ENCODE measurements at regions not wholly inside any gene's neighbourhood (a gene's known extent, or its start where the extent isn't known, plus 50 kb on each side); places are given as distances from the start of the nearest gene placed in this dataset.

DNA sequence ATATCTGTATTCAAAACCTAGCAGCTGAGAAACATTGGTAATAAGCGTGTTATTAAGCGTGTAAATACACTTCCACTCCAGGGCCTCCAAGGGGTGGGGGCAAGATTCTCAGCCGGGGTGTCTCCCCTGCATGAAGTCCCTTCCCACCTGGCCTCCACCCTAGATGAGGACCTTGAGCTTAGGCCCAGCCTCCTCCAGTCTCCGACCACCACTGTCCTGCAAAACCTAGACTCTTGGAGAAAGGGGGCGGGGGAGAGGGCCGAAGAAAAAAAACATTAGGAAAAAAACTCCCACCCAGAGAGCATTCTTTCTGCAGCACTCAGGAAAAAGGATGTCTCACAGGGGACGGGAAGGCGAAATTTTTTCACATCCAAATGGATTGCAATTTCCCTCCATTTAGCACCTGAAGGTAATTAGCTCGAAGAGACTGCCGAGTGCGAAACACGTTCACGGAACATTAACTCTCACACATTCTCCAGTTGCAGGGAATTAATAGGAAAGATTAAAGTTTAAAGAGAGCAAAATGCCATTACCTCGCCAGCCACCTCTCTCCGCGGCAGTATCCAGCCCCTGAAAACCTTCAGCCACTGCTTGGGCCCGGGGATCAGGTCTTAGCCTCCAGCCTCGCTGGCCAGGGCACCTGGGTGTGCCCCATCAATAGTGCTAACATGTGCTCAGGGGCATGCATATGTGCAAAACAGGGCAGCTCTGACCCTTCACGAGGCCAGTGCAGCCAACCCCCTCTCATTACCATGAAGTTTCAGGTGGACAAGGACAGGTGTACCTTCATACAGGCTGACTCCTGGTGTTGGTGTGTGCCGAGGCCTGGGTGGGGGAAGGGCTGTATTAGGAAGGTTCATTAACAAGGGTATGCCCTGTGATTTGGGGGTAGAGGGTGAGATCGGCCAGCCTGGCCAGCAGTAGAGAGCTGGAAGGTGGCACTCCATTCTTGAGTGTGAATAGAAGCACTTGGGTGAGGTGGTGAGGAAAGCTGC is 77.2 kb downstream of the HIF1AN start:
- intact Hi-C loops (cut with DNase I), result no loop called here
- peak; percentile 63 for DNase-seq (ENCODE audit: low spot score)

DNA sequence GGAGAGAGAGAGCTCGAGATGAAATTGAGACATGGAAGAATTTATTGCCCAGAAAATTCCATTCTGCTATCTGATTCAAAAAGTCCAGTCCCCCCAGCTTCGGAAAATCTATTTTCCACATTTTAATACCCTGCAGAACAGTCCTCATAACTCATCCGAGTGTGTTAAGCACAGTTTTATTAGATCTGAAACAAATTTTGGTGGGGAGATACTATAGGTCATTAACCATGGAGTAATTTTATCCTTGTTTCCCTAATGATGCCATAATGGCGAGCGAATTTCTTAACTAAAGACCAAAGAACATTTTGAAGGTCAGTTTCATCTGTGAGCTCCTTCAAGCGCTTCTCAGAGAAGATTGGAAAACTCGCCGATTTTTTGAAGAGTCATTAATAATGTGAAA is 78.1 kb downstream of the HIF1AN start:
- intact Hi-C loops (cut with DNase I), result no loop called here
- no peak for DNase-seq (ENCODE audit: low spot score)

DNA sequence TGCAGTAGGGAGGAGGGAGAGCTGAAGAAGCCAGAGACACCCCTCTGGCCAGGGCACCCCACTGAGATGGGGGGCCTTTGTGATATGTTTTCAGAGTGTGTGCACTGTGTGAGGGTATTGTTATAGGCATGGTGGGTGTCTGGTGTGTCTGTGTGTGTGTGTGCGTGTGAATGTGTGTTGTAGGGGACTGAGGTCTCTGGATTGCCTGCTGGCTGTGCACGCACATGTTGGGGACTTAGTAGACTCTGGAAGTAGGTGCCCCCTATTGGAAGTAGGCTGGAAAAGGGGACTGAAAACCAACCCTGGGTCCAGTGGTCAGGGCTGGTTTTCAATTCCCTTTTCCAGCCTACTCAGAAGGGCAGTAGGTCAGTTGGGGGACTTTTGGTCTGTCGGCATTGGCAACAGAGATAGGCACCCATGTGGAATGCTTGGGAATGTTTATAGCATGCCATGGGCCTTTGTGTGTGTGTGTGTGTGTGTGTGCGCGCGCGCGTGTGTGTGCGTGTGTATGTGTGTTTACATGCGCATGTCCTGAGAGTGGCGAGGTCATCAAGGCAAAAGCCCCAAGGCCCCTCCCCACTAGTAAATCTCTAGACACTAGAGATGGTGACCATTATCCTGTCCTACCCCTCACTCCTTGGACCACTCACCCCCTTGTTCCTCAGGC is 78.8 kb downstream of the HIF1AN start:
- peak; percentile 9 for DNase-seq (ENCODE audit: low spot score)
- intact Hi-C loops (cut with DNase I), result no loop called here

DNA sequence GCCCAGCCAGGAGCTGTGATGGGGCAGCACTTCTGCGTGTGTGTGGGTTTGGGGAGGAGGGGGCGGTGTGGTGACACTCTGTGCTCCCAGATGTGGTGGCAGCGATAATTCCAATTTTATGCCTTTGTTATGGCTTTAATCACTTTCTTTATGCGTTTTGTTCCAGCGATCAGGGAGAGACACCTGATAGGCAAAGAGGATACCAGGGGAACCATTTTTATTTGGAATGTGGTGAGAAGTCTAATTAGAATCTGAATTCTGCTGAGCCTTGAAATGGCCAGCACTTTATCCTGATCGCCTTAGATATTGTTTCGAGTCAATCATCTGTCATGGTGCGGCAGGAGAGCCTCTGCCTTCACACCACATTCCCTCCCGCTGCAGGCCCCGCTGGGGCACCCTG is 79.5 kb downstream of the HIF1AN start:
- intact Hi-C loops (cut with DNase I), result no loop called here
- no peak for DNase-seq (ENCODE audit: low spot score)

DNA sequence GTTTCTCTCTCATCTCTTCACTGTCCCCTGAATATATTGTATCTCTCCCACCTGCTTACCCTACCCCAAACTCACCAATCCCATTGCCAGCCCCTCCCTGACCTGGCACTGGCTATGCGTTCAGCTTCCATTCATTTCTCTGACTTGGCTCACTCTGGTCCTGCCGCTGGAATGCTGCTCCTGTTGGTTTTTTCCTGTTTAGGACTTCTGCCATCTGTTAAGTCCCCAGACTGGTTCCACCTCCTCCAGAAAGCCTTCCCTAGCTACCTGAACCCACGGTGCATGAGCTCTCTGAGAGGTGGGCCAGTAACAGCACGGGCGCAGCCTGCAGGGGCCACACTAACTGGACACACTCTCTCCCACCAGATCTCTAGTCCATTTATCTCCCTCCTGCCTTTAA is 80.2 kb downstream of the HIF1AN start:
- intact Hi-C loops (cut with DNase I), result no loop called here

DNA sequence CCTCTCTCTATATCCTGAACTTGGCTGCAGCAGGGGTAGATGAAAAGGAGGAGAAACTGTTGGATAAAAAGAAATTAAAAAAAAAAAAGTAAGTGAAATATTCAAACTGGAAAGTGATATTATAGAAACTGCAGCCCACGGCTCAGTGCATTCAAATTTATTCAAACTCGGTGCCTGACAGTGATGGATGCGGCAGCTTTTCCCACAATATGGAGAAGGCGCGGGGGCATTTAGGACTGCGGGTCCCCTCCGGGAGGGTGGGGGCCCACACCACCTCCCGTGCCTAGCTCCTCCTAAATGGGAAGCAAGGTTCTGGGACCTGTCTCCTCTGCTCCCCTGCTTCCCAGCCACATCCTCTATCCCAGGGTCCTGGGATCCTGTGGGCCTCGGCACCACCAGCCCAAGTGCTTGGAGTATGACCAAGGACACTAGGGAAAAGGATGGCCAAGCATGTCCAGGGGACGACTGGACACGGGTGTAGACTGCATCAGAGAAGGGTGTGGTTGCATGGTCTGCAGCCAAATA is 82.4 kb downstream of the HIF1AN start:
- intact Hi-C loops (cut with DNase I), result no loop called here
- peak; percentile 35 for DNase-seq (ENCODE audit: low spot score)

More for the DNA sequence above, 80.2 kb downstream of the HIF1AN start:
- peak; percentile 14 for DNase-seq (ENCODE audit: low spot score)

DNA sequence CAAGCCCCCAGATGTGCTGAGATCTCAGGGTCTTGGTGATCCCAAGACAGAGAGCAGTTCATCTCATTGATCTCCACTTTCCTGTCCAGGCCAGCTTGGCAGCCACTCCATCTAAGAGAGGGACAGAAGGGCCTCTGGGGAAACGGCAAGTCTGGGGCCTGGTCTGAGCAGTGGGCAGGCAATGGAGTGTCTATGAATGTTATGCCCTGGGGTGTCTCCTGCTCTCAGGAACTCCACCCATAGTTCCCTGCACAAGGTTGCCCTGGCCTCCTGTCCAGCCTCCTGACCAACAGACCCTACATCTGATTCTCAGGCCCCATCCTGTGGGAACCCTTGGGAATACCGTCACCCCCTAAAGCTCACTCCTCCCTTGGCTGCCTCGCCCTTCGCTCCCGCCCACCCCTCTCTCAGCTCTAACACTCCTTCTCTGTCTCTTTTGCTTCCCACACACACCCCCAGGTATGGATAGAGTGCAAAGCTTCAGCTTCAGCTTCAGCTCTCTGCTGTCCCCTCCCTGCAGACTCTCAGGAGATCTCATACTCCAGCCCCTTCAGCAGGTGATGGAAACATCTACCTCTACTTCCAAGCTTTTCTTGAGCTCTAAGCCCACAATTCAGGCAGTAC is 83.0 kb downstream of the HIF1AN start:
- intact Hi-C loops (cut with DNase I), result no loop called here
- peak; percentile 69 for DNase-seq (ENCODE audit: low spot score)

DNA sequence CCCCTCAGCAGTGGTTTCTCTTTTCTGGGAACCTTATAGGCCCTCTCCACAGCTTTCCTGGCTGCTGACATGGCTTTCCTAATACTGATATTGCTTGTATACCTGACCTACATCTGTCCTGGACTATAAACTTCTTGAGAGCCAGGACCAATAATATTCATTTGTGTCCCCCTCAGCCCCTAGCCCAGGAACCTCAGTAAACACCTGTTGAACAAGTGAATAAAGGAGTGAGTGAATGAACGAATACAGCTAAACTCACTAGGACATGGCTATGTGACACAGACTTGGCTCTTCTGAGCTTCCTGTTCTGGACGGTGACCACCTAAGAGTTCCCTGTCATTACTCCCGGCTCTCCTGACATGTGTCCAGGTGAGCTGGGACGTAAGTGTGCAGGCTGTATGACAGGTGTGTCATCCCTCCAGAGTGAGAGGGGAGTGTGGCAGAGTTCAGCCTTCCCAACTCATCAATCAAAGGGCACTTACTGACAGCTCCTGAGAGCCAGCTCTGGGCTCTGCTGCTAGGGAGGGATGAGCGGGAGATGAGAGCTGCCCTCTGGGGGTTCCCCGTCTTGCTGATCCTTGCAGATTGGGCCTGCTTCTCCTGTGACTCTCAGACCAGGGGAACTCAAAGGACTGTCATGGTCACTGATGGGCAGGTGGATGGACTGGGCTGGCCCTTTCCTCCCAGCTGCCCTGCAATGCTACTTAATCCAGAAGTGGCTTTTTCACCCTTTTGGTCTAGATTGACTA is 84.5 kb downstream of the HIF1AN start:
- peak; percentile 19 for DNase-seq (ENCODE audit: low spot score)
- intact Hi-C loops (cut with DNase I), result no loop called here

DNA sequence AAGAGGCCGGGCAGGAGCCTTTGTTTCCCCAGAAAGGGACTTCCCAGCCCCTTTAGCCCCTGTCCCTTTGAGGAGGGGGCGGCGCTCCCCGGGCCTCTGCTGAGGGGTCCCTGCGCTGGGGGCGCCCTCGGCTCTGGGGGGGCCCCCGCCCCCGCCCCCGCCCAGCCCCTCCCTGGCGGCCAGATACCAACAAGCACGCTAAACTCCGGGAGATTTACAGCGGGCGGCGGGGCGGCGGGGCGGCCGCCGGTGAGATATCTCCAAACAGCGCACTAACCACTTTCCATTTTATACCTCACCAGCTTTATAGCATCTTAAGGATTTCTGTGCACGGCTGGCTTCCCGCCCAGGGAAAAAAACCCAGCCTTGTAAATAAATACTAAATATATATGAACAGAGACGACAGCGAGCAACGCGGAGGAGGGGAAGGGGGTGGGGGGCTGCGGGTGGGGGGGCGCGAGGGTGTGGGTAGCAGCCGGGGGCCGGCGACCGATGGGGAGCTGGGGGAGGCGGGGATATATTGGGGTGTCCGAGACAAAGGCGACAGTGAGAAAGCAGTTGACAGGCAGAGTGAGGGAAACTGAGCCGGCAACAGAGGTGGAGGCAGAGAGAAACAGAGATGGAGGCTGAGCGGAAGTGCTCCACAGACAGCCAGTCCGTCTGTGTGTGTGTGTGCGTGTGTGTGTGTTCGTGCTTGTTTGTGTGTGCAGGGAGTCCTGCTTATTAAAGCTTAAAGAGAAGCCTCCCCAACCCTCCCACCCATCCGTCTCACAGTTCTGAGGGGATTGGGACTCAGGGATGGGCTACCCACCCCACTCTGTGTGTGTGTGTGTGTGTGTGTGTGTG is 85.8 kb downstream of the HIF1AN start:
- intact Hi-C loops (cut with DNase I), result no loop called here
- DNase-seq (ENCODE audit: low spot score), result no peak

DNA sequence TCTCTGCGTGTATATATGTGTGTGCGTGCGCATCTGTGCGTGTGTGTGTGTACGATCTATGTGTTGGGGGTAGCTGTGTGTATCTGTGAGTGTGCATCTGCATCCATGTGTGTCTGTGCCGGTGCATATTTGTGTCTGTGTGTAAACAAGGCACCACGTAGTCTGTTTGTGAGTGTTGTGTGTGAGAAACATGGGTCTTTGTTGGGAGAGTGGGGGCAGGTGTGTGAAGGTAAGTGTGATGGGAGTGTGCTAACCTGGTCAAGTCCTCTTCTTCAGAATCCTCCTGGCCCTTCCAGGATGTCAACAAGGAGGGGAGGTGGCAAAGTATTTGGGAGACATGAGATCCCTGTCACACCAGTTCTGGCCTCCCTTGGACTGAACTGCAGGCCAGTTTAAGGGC is 87.2 kb downstream of the HIF1AN start:
- no peak for DNase-seq (ENCODE audit: low spot score)
- intact Hi-C loops (cut with DNase I), result no loop called here

DNA sequence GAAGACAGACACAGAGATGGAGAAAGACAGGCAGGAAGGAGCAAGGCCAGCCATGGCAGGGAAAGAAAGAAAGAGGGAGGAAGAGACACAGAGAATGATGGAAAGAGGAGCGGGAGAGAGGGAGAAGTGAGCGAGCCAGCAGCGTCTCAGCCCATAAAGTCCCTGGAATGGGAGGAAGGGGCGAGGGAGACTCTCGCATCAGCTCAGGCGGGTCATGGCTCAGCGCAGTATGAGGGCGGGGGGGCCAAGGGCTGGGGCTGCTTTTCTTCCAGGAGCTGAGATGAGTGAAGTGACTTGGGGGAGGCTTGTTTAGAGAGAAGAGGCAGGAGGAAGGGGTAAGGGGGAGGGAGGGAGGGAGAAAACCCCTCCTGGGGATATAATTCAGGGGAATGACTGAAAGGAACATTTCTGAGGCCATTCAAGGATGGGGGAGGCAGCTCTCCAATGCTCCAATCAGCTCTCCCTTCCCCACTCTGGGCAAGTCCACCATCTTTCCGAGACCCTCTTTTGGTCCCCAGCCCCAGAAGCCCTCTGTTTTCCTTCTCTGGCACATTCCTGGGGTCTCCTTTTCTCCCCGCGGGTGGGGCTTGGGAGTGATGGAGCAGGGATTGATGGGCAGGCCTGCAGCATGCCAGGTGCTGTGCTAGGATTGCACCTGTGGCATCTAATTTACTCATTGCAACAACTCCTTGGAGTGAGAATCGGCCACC is 87.9 kb downstream of the HIF1AN start:
- no peak for DNase-seq (ENCODE audit: low spot score)
- intact Hi-C loops (cut with DNase I), result no loop called here

DNA sequence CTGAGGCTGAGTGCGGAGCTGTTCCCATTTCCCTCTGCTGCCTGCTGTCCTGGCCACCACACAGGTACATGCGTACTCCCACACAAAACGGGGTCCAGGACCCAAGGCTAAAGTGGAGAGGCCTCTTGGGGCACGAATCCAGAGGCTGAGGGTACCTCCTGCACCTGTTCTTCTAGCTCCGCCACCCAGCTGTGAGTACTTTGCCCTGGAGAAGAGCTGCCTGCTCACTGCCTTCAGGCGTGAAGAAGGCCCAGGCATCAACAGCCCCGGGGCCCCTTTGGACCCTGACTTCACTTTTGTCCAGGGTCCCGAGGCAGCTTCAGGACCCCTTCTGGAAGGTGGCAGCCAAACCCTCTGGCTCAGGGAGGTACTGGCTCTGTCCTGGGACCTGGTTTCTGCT is 88.6 kb downstream of the HIF1AN start:
- intact Hi-C loops (cut with DNase I), result no loop called here
- no peak for DNase-seq (ENCODE audit: low spot score)

DNA sequence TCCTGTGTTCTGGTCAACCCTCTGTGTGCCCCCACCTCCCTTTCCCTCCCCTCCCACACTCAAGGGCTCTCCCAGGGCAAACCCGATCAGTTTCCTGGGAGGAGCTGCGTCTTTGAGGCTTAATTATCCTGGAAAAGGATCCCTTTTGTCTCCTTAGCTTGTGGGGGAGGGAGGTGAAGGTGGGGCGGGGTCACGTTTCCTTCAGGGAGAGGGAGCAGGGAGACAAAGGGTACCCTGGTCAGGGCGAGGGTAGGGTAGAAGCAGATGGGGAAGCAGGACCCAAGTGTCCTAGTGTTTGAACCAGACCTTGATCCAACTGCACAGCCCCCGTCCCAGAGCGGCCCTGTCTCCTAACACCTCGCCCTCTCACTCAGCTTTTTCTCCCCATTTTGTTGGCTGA is 90.1 kb downstream of the HIF1AN start:
- intact Hi-C loops (cut with DNase I), result no loop called here
- no peak for DNase-seq (ENCODE audit: low spot score)

DNA sequence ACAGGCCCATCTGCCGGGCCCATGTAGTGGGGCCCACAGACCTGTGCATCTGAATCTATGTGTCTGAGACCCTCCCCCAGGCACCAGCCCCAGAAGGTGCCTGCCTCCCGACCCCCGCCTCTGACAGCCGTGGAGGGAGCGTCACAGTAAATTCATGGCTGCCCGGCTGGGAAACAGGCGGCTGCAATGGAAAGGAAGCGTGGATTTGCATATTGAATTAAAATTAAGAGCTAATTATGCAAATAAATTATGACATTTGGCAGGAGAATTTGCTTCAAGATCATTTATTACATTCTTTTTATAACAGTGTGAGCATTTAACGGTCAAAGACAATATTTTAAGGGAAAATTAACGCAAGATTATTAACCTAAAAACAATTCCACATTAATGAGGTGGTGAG is 92.3 kb downstream of the HIF1AN start:
- no peak for DNase-seq (ENCODE audit: low spot score)
- intact Hi-C loops (cut with DNase I), result no loop called here

DNA sequence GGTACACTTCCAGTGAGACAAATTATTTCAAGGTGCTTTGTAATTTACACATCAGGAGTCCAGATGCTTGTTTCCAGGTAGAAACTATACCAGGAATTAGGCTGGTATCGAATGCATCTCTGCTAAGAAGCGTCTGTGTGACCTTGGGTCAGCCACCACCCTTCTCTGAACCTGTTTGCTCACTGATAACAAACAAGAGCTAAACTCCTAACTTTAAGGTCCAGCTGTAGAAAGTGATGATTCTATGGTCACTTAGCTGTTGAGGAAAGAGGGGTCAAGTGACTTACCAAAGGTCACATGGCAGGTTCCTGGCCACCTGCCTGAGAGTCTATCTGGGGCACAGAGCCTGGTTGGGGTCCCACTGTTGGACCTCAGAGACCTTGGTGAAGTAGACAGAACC is 95.4 kb downstream of the HIF1AN start:
- intact Hi-C loops (cut with DNase I), result no loop called here
- no peak for DNase-seq (ENCODE audit: low spot score)

DNA sequence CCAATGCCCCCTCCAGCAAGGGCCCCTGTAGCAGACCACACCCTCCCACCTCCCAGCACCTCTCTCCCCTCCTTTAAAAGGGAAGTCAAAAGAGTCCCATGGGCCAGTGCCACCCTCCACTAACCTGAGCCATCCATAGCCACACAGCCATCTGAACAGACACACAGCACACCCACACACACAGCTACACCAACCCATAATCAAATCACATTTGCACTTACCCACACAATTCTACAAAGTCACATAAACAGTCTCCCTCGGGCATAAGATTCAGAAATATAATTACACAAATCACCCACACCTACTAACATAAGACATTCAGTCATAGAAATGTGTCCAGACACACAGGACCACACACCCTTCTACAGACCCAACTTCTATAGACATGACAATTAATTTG is 96.3 kb downstream of the HIF1AN start:
- intact Hi-C loops (cut with DNase I), result no loop called here
- no peak for DNase-seq (ENCODE audit: low spot score)

DNA sequence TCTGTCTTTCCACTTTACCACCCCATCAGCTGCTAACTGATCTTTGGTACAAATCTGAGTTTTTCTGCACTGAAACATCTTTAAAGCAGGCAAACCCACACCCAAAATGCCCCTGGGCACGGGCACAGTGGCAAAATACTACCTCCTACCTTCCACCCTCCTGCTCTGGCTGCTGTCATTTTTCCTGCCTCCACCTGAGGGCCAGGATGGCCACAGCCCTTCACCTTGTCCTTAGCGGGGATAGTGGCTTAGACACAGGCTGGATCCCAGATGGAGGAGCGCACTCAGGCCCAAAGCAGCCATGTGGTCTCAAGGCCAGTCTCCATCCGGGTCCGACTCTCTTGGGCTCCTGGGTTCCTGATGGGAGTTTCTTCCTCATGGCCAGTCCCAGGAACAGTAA is 98.3 kb downstream of the HIF1AN start:
- intact Hi-C loops (cut with DNase I), result no loop called here
- DNase-seq (ENCODE audit: low spot score), result no peak

DNA sequence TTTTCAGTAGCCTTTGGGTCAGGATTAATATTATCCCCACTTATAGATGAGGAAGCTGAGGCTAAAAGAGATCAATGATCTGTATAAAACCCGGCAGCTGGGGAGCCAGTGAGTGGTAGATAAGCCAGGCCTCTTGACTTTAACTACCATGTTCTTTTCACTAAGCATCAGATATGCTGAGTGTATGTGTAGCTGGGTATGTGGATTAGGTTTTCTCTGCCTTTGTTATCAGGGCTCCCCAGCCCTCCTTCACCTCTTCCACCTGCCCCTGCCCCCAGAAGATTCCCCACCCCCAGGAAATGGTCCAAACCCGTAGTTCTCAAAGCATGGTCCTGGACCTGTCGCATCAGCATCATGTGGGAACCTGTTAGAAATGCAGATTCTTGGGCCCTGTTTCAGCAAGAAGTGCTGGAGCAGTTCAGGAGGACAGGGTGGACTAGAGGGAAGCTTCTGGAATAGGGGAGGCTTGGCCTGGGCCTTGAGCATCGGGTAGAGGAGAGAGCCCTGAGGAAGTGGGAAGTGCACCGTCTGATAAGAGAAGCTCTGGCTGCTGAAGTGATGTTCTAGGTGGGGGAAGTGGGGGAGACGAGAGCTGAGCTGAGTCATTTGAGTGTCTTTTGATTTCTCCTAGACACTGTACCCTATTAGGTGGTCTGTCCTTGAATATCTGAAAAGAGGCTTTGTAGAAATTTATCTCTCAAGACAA is 101.3 kb downstream of the HIF1AN start:
- intact Hi-C loops (cut with DNase I), result no loop called here
- no peak for DNase-seq (ENCODE audit: low spot score)
